ENCODE measurements at regions not wholly inside any gene's neighbourhood (a gene's known extent, or its start where the extent isn't known, plus 50 kb on each side); places are given as distances from the start of the nearest gene placed in this dataset.

- H3K9me2 ChIP-seq (ENCODE audit: insufficient read depth): no peaks in the 10 kb centered on the region
- no peak overlapping the region for H3K27ac ChIP-seq (ENCODE audit: low read depth, low read length)
- H3K9ac ChIP-seq (ENCODE audit: low read length): no peak overlapping the region
- H2AFZ ChIP-seq (ENCODE audit: low read depth, low read length, poor library complexity, severe bottlenecking): no peak overlapping the region
- ATAC-seq (no peak), DNase-seq (ENCODE audit: low read depth, low spot score) (no peak)
- ChIA-PET POLR2A (no interaction called here), CTCF (no interaction called here), RAD21 (ENCODE audit: low non-redundant PET in 1 of 2, low total read pairs in 2 of 2, uncharacterized antibody in 2 of 2, unreplicated experiment in 2 of 2) (no interaction called here)
- H3K79me2 ChIP-seq (ENCODE audit: insufficient read depth, low read length): no peaks in the 10 kb centered on the region
- H3K4me2 ChIP-seq (ENCODE audit: low read length): no peak overlapping the region
- intact Hi-C loops (cut with micrococcal nuclease): no loop called here
- no peak for TF ChIP-seq TCF7L2 (IDR thresholded peaks at IDR 0.05; ENCODE audit: borderline replicate concordance, extremely low read depth, insufficient read depth, insufficient read length)
- TF ChIP-seq JUND (IDR thresholded peaks at IDR 0.05): no peak
- TF ChIP-seq ATF3 (IDR thresholded peaks at IDR 0.05): no peak
- TF ChIP-seq ZNF274 (IDR thresholded peaks at IDR 0.05; ENCODE audit: low read depth, low read length): no peak
- no TSS peak for BruUV-seq (replicated peaks)
- H3K9me3 ChIP-seq (ENCODE audit: control insufficient read depth in 1 of 2, insufficient read depth in 1 of 2, low read depth in 1 of 2, low read length in 2 of 2): peaks cover 9% of the 10 kb centered on the region in 2 experiments; a peak in 2 of 4 replicates
- H4K20me1 ChIP-seq (ENCODE audit: insufficient read depth): no peaks in the 10 kb centered on the region
- no peaks in the 10 kb centered on the region for H3K36me3 ChIP-seq (ENCODE audit: control insufficient read depth in 1 of 2, insufficient read depth in 2 of 2, low read length in 2 of 2)
- no peaks in the 10 kb centered on the region for H3K4me1 ChIP-seq (ENCODE audit: control insufficient read depth in 1 of 2, insufficient read depth in 2 of 2, low read length in 2 of 2)
- no peaks in the 10 kb centered on the region for H3K27me3 ChIP-seq (ENCODE audit: insufficient read depth, low read length)
- H3K4me3 ChIP-seq (replicated peaks in 1 of 2; ENCODE audit: low read depth in 1 of 2, low read length in 2 of 2): no peak overlapping the region
Measured at GRCh38 chr18:71008257-71008656, 719.4 kb downstream of the SOCS6 start.

GRCh38 chr18:71001597-71001996 is 712.8 kb downstream of the SOCS6 start:
- H4K20me1 ChIP-seq (ENCODE audit: insufficient read depth): no peaks in the 10 kb centered on the region
- no peak for DNase-seq (ENCODE audit: low read depth, low spot score)
- H3K9me2 ChIP-seq (ENCODE audit: insufficient read depth): no peaks in the 10 kb centered on the region
- H3K79me2 ChIP-seq (ENCODE audit: insufficient read depth, low read length): no peaks in the 10 kb centered on the region
- no peaks in the 10 kb centered on the region for H3K36me3 ChIP-seq (ENCODE audit: control insufficient read depth in 1 of 2, insufficient read depth in 2 of 2, low read length in 2 of 2)
- no peaks in the 10 kb centered on the region for H3K27me3 ChIP-seq (ENCODE audit: insufficient read depth, low read length)
- H2AFZ ChIP-seq (ENCODE audit: low read depth, low read length, poor library complexity, severe bottlenecking): no peak overlapping the region
- no peak overlapping the region for H3K9ac ChIP-seq (ENCODE audit: low read length)
- no peak overlapping the region for H3K27ac ChIP-seq (ENCODE audit: low read depth, low read length)
- no peak overlapping the region for H3K4me3 ChIP-seq (replicated peaks in 1 of 2; ENCODE audit: low read depth in 1 of 2, low read length in 2 of 2)
- no peaks in the 10 kb centered on the region for H3K4me1 ChIP-seq (ENCODE audit: control insufficient read depth in 1 of 2, insufficient read depth in 2 of 2, low read length in 2 of 2)
- CTCF ChIA-PET: no interaction called here
- peaks cover 8 to 12% of the 10 kb centered on the region in 2 experiments; a peak in 2 of 4 replicates for H3K9me3 ChIP-seq (ENCODE audit: control insufficient read depth in 1 of 2, insufficient read depth in 1 of 2, low read depth in 1 of 2, low read length in 2 of 2)
- H3K4me2 ChIP-seq (ENCODE audit: low read length): no peak overlapping the region
- intact Hi-C loops (cut with micrococcal nuclease): no loop called here
- POLR2A ChIA-PET: no interaction called here
- RAD21 ChIA-PET (ENCODE audit: low non-redundant PET in 1 of 2, low total read pairs in 2 of 2, uncharacterized antibody in 2 of 2, unreplicated experiment in 2 of 2): no interaction called here
- ATAC-seq: no peak
- no TSS peak for BruUV-seq (replicated peaks)
- TF ChIP-seq EGR1 (IDR thresholded peaks at IDR 0.05; ENCODE audit: low read depth) (no peak), YY1 (IDR thresholded peaks at IDR 0.05; ENCODE audit: extremely low read depth, insufficient replicate concordance, low read depth, low read length) (no peak), CBX3 (IDR thresholded peaks at IDR 0.05; ENCODE audit: low read depth) (no peak), SIN3A (IDR thresholded peaks at IDR 0.05; ENCODE audit: low read depth) (no peak), REST (IDR thresholded peaks at IDR 0.05; ENCODE audit: low read depth) (no peak), ZBTB33 (IDR thresholded peaks at IDR 0.05; ENCODE audit: extremely low read depth, insufficient replicate concordance, low read length) (no peak), CTCF (IDR thresholded peaks at IDR 0.05 in 2 of 3, conservative IDR thresholded peaks at IDR 0.05 in 1 of 3; ENCODE audit: borderline replicate concordance in 1 of 3, insufficient read depth in 1 of 3, low read depth in 2 of 3, low read length in 2 of 3) (no peak), MAX (IDR thresholded peaks at IDR 0.05) (no peak), EZH2 (IDR thresholded peaks at IDR 0.05) (no peak)

Data from HCT116 (cell line).